OCI-LY7 (cell line): ENCODE measurements at regions not wholly inside any gene's neighbourhood (a gene's known extent, or its start where the extent isn't known, plus 50 kb on each side); places are given as distances from the start of the nearest gene placed in this dataset.

ENCODE experiments used
- BruUV-seq: library from RNA; stranded (reverse); fragments of 400-500 nt; replicated peaks from 2 replicates; lab custom pipeline; 2021; lab: Mats Ljungman, UMichigan
- CTCF ChIA-PET: fragments of 300-600 bp; sonication (Branson Sonifier 250); formaldehyde crosslinking; loops from one replicate; lab custom pipeline; 2022; ENCODE audit warnings: antibody characterized with exemption; ENCODE audit not compliant: unreplicated experiment; lab: Charles Lee
- POLR2A ChIA-PET: fragments of 300-600 bp; sonication (Branson Sonifier 250); formaldehyde crosslinking; loops from one replicate; lab custom pipeline; 2022; ENCODE audit warnings: antibody characterized with exemption; lab: Charles Lee
- DNase-seq: peaks from one replicate; pipeline ENCODE4 v3.0.0-alpha.2; 2015; ENCODE audit warnings: low spot score
- H2AFZ ChIP-seq: fragments of 200-600 bp; sonication (generic), shearing (Covaris generic); 2 replicates; pipeline ENCODE4 v1.6.1; 2014; ENCODE audit warnings: mild to moderate bottlenecking, antibody characterized with exemption, low read length, moderate library complexity
- H3K27ac ChIP-seq: fragments of 200-600 bp; sonication (generic); 2 replicates; pipeline ENCODE4 v1.5.1; 2014; ENCODE audit warnings: mixed run types, low read depth, mild to moderate bottlenecking, moderate library complexity, low read length, inconsistent platforms; ENCODE audit not compliant: poor library complexity, severe bottlenecking
- H3K36me3 ChIP-seq: fragments of 200-600 bp; sonication (generic); 2 replicates; pipeline ENCODE4 v1.6.1; 2014; ENCODE audit warnings: mild to moderate bottlenecking, antibody characterized with exemption, low read length, moderate library complexity, mixed read lengths; ENCODE audit not compliant: insufficient read depth
- H3K4me1 ChIP-seq: fragments of 200-600 bp; sonication (generic); 2 replicates; pipeline ENCODE4 v1.5.1; 2014; ENCODE audit warnings: mild to moderate bottlenecking, low read length; ENCODE audit not compliant: insufficient read depth, poor library complexity, severe bottlenecking
- H3K4me2 ChIP-seq: fragments of 200-600 bp; sonication (generic); 2 replicates; pipeline ENCODE4 v1.6.1; 2014; ENCODE audit warnings: mild to moderate bottlenecking, low read length
- H3K4me3 ChIP-seq: fragments of 200-600 bp; sonication (generic); 2 replicates; pipeline ENCODE4 v1.5.1; 2014; ENCODE audit warnings: mild to moderate bottlenecking, low read depth, low read length; ENCODE audit not compliant: poor library complexity, severe bottlenecking
- H3K79me2 ChIP-seq: fragments of 200-600 bp; sonication (generic); 2 replicates; pipeline ENCODE4 v1.6.1; 2016; ENCODE audit warnings: low read depth, mild to moderate bottlenecking, low read length, moderate library complexity, mixed read lengths; ENCODE audit not compliant: insufficient read depth
- H3K9me2 ChIP-seq: fragments of 200-600 bp; sonication (generic); 2 replicates; pipeline ENCODE4 v1.6.1; 2016; ENCODE audit warnings: mild to moderate bottlenecking, low read length, mixed read lengths; ENCODE audit not compliant: insufficient read depth
- H3K9me3 ChIP-seq: fragments of 200-600 bp; sonication (generic); 2 replicates; pipeline ENCODE4 v1.6.1; 2014; ENCODE audit warnings: mild to moderate bottlenecking, mixed run types, low read length, mixed read lengths
- H4K20me1 ChIP-seq: fragments of 200-600 bp; sonication (generic); 2 replicates; pipeline ENCODE4 v1.6.1; 2014; ENCODE audit warnings: mild to moderate bottlenecking, antibody characterized with exemption, low read length, moderate library complexity, mixed read lengths; ENCODE audit not compliant: insufficient read depth
- CTCF ChIP-seq: fragments of 200-600 bp; sonication (generic); conservative IDR thresholded peaks from 2 replicates; pipeline ENCODE4 v1.5.1; 2014; ENCODE audit warnings: mild to moderate bottlenecking, antibody characterized with exemption, low read length, moderate library complexity, mixed read lengths
- EZH2phosphoT487 ChIP-seq: fragments of 200-600 bp; sonication (generic); IDR thresholded peaks from 2 replicates; pipeline ENCODE4 v1.6.1; 2018; ENCODE audit warnings: low read depth, borderline replicate concordance, mild to moderate bottlenecking, mixed run types, antibody characterized with exemption, low read length, moderate library complexity, mixed read lengths
- intact Hi-C: fragments of 100-400 bp; cut with micrococcal nuclease; formaldehyde crosslinking; loops from one replicate; pipeline ENCODE4 v1.10.0; 2022; ENCODE audit not compliant: unreplicated experiment

- Histone ChIP-seq H3K9me3 (no peaks in the 10 kb centered on the region), H3K4me1 (no peaks in the 10 kb centered on the region), H3K36me3 (no peaks in the 10 kb centered on the region), H3K9me2 (no peaks in the 10 kb centered on the region), H4K20me1 (no peaks in the 10 kb centered on the region), H3K4me3 (no peak overlapping the region), H2AFZ (no peak overlapping the region), H3K4me2 (no peak overlapping the region), H3K79me2 (no peaks in the 10 kb centered on the region), H3K27ac (no peak overlapping the region)
- intact Hi-C loops, result no loop called here
- no TSS peak for BruUV-seq
- CTCF ChIA-PET, result no interaction called here
- no peak for TF ChIP-seq EZH2phosphoT487
- no peak for TF ChIP-seq CTCF
- POLR2A ChIA-PET, result no interaction called here
- DNase-seq, result no peak
Measured at GRCh38 chr4:54495091-54495490, 162.7 kb upstream of the KIT start.

- ChIA-PET POLR2A (no interaction called here), CTCF (no interaction called here)
- Histone ChIP-seq H3K4me2 (no peak overlapping the region), H3K36me3 (no peaks in the 10 kb centered on the region), H3K4me1 (no peaks in the 10 kb centered on the region), H3K27ac (no peak overlapping the region), H3K4me3 (no peak overlapping the region), H2AFZ (no peak overlapping the region), H3K79me2 (no peaks in the 10 kb centered on the region), H4K20me1 (no peaks in the 10 kb centered on the region), H3K9me2 (no peaks in the 10 kb centered on the region), H3K9me3 (no peaks in the 10 kb centered on the region)
- no peak for DNase-seq
- intact Hi-C loops, result no loop called here
- no TSS peak for BruUV-seq
- TF ChIP-seq EZH2phosphoT487, result no peak
- no peak for TF ChIP-seq CTCF
Measured at GRCh38 chr4:54495641-54496040, 162.1 kb upstream of the KIT start.

- intact Hi-C loops, result no loop called here
- Histone ChIP-seq H2AFZ (no peak overlapping the region), H3K27ac (no peak overlapping the region), H4K20me1 (no peaks in the 10 kb centered on the region), H3K36me3 (no peaks in the 10 kb centered on the region), H3K4me1 (no peaks in the 10 kb centered on the region), H3K4me3 (no peak overlapping the region), H3K9me2 (no peaks in the 10 kb centered on the region), H3K79me2 (no peaks in the 10 kb centered on the region), H3K4me2 (no peak overlapping the region), H3K9me3 (no peaks in the 10 kb centered on the region)
- ChIA-PET POLR2A (no interaction called here), CTCF (no interaction called here)
- no peak for TF ChIP-seq CTCF
- no peak for TF ChIP-seq EZH2phosphoT487
- DNase-seq, result no peak
- no TSS peak for BruUV-seq
Measured at GRCh38 chr4:54496412-54496811, 161.3 kb upstream of the KIT start.
